Transverse colon (tissue), 4 donors: ENCODE measurements at regions not wholly inside any gene's neighbourhood (a gene's known extent, or its start where the extent isn't known, plus 50 kb on each side); places are given as distances from the start of the nearest gene placed in this dataset.

Source experiments
- DNase-seq: peaks from one replicate; pipeline ENCODE4 v3.0.0-alpha.2; 2019
- H3K27ac ChIP-seq, 4 donors: fragments of 200-600 bp; sonication (generic); 2 replicates each; pipeline ENCODE4 v1.5.1; 2016 to 2018; ENCODE audit warnings: inconsistent platforms in 4 of 4
- H3K27me3 ChIP-seq: fragments of 200-600 bp; sonication (generic); 2 replicates; pipeline ENCODE4 v1.5.1; 2017; ENCODE audit warnings: inconsistent platforms
- H3K36me3 ChIP-seq, 4 donors: fragments of 200-600 bp; sonication (generic); 2 replicates each; pipeline ENCODE4 v1.5.1; 2017 to 2019; ENCODE audit warnings: inconsistent platforms in 4 of 4
- H3K4me1 ChIP-seq, 4 donors: fragments of 200-600 bp; sonication (generic); 2 replicates each; pipeline ENCODE4 v1.5.1; 2017 to 2020; ENCODE audit warnings: inconsistent platforms in 4 of 4
- H3K4me3 ChIP-seq, 4 donors: fragments of 200-600 bp; sonication (generic); 1 replicate in 1 of 4; 2 replicates in 3 of 4; pipeline versions ENCODE4 v1.5.1 to v1.6.1; 2017 to 2019; ENCODE audit warnings: inconsistent platforms in 4 of 4
- H3K9me3 ChIP-seq, 2 donors: fragments of 200-600 bp; sonication (generic); 2 replicates each; pipeline ENCODE4 v1.5.1; 2017 to 2019; ENCODE audit warnings: inconsistent platforms in 2 of 2
- EP300 ChIP-seq: sonication (generic); formaldehyde crosslinking; IDR thresholded peaks from one replicate; pipeline ENCODE4 v1.6.1; 2017; ENCODE audit warnings: antibody characterized with exemption, low read depth
- POLR2A ChIP-seq: fragments of 450-650 bp; IDR thresholded peaks from one replicate; pipeline ENCODE4 v1.6.1; 2016; ENCODE audit warnings: antibody characterized with exemption, mild to moderate bottlenecking, moderate library complexity
- POLR2AphosphoS5 ChIP-seq, 3 donors: sonication (generic); formaldehyde crosslinking; IDR thresholded peaks; one replicate each; pipeline ENCODE4 v1.6.1; 2016; ENCODE audit warnings: antibody characterized with exemption in 3 of 3
- WGBS, 2 donors: methylation state at CpG; one replicate each; pipeline ENCODE4 v1.1.5; 2018; ENCODE audit warnings: low coverage in 1 of 2; 5-methylcytosine and 5-hydroxymethylcytosine counted together
- in situ Hi-C, 4 donors: fragments of 200-750 bp; cut with MboI; loops; one replicate each; pipeline versions ENCODE4 v1.15.0 to v1.15.1; 2017; ENCODE audit warnings: low sequenced_read_pairs in 3 of 4, low pct_ligation_motif_present in 1 of 4, low pct_unique_long_range_greater_than_20kb in 1 of 4
- intact Hi-C: fragments of 100-400 bp; cut with DNase I; formaldehyde crosslinking; loops from one replicate; pipeline ENCODE4 v1.15.1; 2023; ENCODE audit warnings: low total_unique reads
- TF ChIP-seq, protein P1 (sequence below), 5 experiments: fragments of 200-600 bp in 3 of 5; fragments of 450-650 bp in 2 of 5; sonication (generic) in 3 of 5; IDR thresholded peaks; 1 replicate in 2 of 5; 2 replicates in 3 of 5; pipeline ENCODE4 v1.5.1; 2016 to 2017; ENCODE audit warnings: antibody characterized with exemption in 5 of 5, inconsistent platforms in 3 of 5, mild to moderate bottlenecking in 2 of 5, moderate library complexity in 1 of 5

DNA sequence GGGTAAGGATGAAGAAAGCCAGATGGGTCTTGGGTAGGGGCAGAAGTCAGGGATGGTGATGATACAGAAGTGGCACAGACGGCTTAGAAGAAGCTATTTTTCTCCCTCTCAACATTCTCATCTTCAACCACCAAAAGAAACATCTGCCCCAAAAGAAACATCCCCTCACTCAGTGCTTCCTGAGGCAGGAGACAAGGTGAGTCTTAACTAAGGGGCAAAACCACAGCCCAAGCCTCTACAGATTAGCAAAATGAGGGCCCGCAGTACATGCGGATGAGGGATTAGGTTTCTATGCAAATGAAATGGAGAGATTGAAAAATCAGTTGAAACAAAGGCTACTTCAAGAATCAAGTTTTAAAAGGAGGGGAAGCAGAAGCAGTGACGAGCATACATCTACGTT is 241.3 kb upstream of the CCDC196 start:
- intact Hi-C loops (no loop called here), in situ Hi-C loops (no loop called here)
- no peak for DNase-seq
- no peaks in the 10 kb centered on the region for H3K27me3 ChIP-seq
- H3K27ac ChIP-seq: no peak overlapping the region
- TF ChIP-seq, protein P1, sequence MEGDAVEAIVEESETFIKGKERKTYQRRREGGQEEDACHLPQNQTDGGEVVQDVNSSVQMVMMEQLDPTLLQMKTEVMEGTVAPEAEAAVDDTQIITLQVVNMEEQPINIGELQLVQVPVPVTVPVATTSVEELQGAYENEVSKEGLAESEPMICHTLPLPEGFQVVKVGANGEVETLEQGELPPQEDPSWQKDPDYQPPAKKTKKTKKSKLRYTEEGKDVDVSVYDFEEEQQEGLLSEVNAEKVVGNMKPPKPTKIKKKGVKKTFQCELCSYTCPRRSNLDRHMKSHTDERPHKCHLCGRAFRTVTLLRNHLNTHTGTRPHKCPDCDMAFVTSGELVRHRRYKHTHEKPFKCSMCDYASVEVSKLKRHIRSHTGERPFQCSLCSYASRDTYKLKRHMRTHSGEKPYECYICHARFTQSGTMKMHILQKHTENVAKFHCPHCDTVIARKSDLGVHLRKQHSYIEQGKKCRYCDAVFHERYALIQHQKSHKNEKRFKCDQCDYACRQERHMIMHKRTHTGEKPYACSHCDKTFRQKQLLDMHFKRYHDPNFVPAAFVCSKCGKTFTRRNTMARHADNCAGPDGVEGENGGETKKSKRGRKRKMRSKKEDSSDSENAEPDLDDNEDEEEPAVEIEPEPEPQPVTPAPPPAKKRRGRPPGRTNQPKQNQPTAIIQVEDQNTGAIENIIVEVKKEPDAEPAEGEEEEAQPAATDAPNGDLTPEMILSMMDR (IDR thresholded peaks at IDR 0.05): no peak
- TF ChIP-seq POLR2A: no peak
- no peak for TF ChIP-seq POLR2AphosphoS5 (IDR thresholded peaks at IDR 0.05)
- TF ChIP-seq EP300: no peak
- no peaks in the 10 kb centered on the region for H3K4me1 ChIP-seq
- no peaks in the 10 kb centered on the region for H3K9me3 ChIP-seq
- WGBS, 2 donors: 85 to 91% methylated on average over 4 to 5 of the region's 5 CpGs
- H3K4me3 ChIP-seq: no peak overlapping the region
- H3K36me3 ChIP-seq: no peaks in the 10 kb centered on the region

DNA sequence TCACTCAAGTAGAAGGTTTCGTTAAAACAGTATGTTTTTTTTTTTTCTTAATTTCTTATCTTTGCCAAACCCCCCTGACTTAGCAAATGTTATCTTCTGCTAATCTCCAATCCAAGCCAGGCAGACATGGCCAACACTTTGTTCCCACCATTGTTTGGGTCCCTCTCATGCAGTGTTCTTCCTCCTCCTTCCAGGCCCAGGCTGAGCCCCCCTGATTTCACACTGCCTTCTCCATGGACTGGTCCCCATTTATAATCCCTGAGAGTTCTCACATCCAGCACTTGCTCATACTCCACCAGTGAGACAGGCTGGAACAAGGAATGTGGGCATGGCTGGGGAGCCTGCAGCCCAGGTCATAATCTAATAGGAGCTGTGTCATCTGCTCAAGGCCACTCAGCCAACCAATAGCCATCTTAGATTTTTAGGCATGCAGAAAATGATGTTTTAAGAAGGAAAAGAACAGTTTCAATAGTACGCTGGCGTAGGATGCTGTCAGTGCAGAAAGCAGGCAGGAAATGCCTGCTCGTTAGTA is 238.4 kb upstream of the CCDC196 start:
- intact Hi-C loops: no loop called here
- H3K9me3 ChIP-seq: no peaks in the 10 kb centered on the region
- no peak for DNase-seq
- no peaks in the 10 kb centered on the region for H3K27me3 ChIP-seq
- WGBS, 2 donors: 74 to 82% methylated on average over 4 of the region's 4 CpGs
- no peak for TF ChIP-seq POLR2A
- TF ChIP-seq POLR2AphosphoS5 (IDR thresholded peaks at IDR 0.05): no peak
- no peak for TF ChIP-seq EP300
- TF ChIP-seq, protein P1 (IDR thresholded peaks at IDR 0.05): no peak
- in situ Hi-C loops: no loop called here
- H3K4me1 ChIP-seq: no peaks in the 10 kb centered on the region
- no peak overlapping the region for H3K27ac ChIP-seq
- no peaks in the 10 kb centered on the region for H3K36me3 ChIP-seq
- H3K4me3 ChIP-seq: no peak overlapping the region

DNA sequence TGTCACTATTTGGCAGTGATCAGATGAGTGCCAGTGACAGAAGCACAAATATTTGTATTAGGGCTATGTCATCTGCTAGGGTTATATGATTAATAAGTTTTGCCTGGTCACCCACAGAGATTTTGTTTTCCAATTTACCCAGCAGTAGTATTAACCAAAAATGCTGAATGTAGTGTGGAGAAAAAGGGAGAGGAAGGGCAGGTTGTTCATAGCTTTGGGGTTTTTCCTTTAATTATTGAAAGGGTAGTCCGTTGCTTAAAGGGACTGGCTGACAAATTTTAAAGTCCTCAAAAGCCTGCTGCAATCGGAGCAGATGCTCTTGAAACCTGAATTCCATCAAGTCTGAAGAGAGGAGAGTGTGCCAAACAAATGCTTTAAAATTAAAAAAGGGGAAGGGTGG is 237.9 kb upstream of the CCDC196 start:
- TF ChIP-seq POLR2AphosphoS5 (IDR thresholded peaks at IDR 0.05) (no peak), POLR2A (no peak), EP300 (no peak)
- TF ChIP-seq, protein P1 (IDR thresholded peaks at IDR 0.05): no peak
- in situ Hi-C loops: no loop called here
- no peaks in the 10 kb centered on the region for H3K9me3 ChIP-seq
- 42 to 68% methylated on average over 2 of the region's 2 CpGs for WGBS, 2 donors
- H3K36me3 ChIP-seq: no peaks in the 10 kb centered on the region
- intact Hi-C loops: no loop called here
- no peak for DNase-seq
- no peaks in the 10 kb centered on the region for H3K27me3 ChIP-seq
- H3K4me1 ChIP-seq: no peaks in the 10 kb centered on the region
- H3K27ac ChIP-seq: no peak overlapping the region
- H3K4me3 ChIP-seq: no peak overlapping the region

DNA sequence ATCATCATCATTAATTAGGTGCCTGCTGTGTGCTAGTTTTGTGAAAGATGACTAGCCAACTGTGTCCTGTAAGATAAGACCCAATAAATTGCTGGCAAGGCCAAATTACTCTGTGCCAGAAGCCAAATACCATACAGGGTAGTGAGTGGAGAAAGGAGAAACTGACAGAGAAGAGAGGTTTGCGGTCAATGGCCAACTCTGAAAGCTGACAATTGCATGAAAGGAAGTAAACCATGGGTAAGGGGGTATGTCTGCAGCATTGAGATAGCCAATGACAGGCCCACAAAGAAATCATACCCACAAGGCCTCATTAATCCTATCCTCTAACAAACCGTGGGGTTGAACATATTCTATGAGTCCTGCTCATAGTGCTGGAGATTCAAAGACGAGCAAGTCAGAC is 236.6 kb upstream of the CCDC196 start:
- H3K4me1 ChIP-seq: no peaks in the 10 kb centered on the region
- DNase-seq: no peak
- H3K4me3 ChIP-seq: no peak overlapping the region
- no peaks in the 10 kb centered on the region for H3K27me3 ChIP-seq
- no peaks in the 10 kb centered on the region for H3K36me3 ChIP-seq
- TF ChIP-seq, protein P1 (IDR thresholded peaks at IDR 0.05): no peak
- TF ChIP-seq EP300 (no peak), POLR2AphosphoS5 (IDR thresholded peaks at IDR 0.05) (no peak), POLR2A (no peak)
- no peak overlapping the region for H3K27ac ChIP-seq
- in situ Hi-C loops: no loop called here
- no peaks in the 10 kb centered on the region for H3K9me3 ChIP-seq
- intact Hi-C loops: no loop called here
- 84% methylated on average over 3 of the region's 3 CpGs; no CpG with 5 or more reads in 1 of the 2 donors for WGBS, 2 donors
